H9 (cell line): ENCODE measurements at regions not wholly inside any gene's neighbourhood (a gene's known extent, or its start where the extent isn't known, plus 50 kb on each side); places are given as distances from the start of the nearest gene placed in this dataset.

Experiments used
- DNase-seq: peaks from one replicate; pipeline ENCODE4 v3.0.0-alpha.2; 2017
- H2AFZ ChIP-seq: one replicate; pipeline ENCODE4 v1.6.1; 2013; ENCODE audit warnings: mild to moderate bottlenecking, low read length, control low read depth, moderate library complexity
- H2AK5ac ChIP-seq: 2 replicates; pipeline ENCODE4 v1.6.1; 2013; ENCODE audit warnings: low read length, control low read depth, mixed read lengths; ENCODE audit not compliant: insufficient read length
- H2BK120ac ChIP-seq: one replicate; pipeline ENCODE4 v1.6.1; 2013; ENCODE audit warnings: low read depth, mild to moderate bottlenecking, low read length, control low read depth, inconsistent platforms; ENCODE audit not compliant: poor library complexity, severe bottlenecking
- H2BK12ac ChIP-seq: 2 replicates; pipeline ENCODE4 v1.6.1; 2013; ENCODE audit warnings: low read length, control low read depth, mixed read lengths, low read depth; ENCODE audit not compliant: insufficient read length
- H2BK15ac ChIP-seq: 2 replicates; pipeline ENCODE4 v1.6.1; 2013; ENCODE audit warnings: low read depth, low read length, control low read depth
- H2BK20ac ChIP-seq: one replicate; pipeline ENCODE4 v1.6.1; 2013; ENCODE audit warnings: low read depth, mild to moderate bottlenecking, low read length, control low read depth, inconsistent platforms; ENCODE audit not compliant: poor library complexity, severe bottlenecking
- H2BK5ac ChIP-seq: 2 replicates; pipeline ENCODE4 v1.6.1; 2013; ENCODE audit warnings: low read length, control low read depth, mixed read lengths; ENCODE audit not compliant: insufficient read length
- H3K14ac ChIP-seq: 2 replicates; pipeline ENCODE4 v1.6.1; 2013; ENCODE audit warnings: low read length, control low read depth; ENCODE audit not compliant: insufficient read depth
- H3K18ac ChIP-seq: 2 replicates; pipeline ENCODE4 v1.6.1; 2013; ENCODE audit warnings: low read depth, mild to moderate bottlenecking, mixed read lengths, low read length, control low read depth; ENCODE audit not compliant: insufficient read length
- H3K23ac ChIP-seq: 2 replicates; pipeline ENCODE4 v1.6.1; 2013; ENCODE audit warnings: low read length, control low read depth, mixed read lengths, low read depth; ENCODE audit not compliant: insufficient read length
- H3K23me2 ChIP-seq: 2 replicates; pipeline ENCODE4 v1.6.1; 2013; ENCODE audit warnings: low read depth, mild to moderate bottlenecking, mixed read lengths, low read length, control low read depth; ENCODE audit not compliant: insufficient read length, poor library complexity, severe bottlenecking
- H3K27ac ChIP-seq: 2 replicates; pipeline ENCODE4 v1.5.1; 2013; ENCODE audit warnings: low read length, control low read depth, mixed read lengths, low read depth; ENCODE audit not compliant: insufficient read length
- H3K27me3 ChIP-seq: 2 replicates; pipeline ENCODE4 v1.6.1; 2013; ENCODE audit warnings: low read length, control low read depth, inconsistent platforms; ENCODE audit not compliant: insufficient read depth
- H3K4ac ChIP-seq: 2 replicates; pipeline ENCODE4 v1.6.1; 2013; ENCODE audit warnings: low read depth, mild to moderate bottlenecking, control low read depth, inconsistent platforms, low read length, moderate library complexity
- H3K4me1 ChIP-seq: 2 replicates; pipeline ENCODE4 v1.6.1; 2013; ENCODE audit warnings: low read length, control low read depth, inconsistent platforms; ENCODE audit not compliant: insufficient read depth
- H3K4me2 ChIP-seq: 2 replicates; pipeline ENCODE4 v1.6.1; 2013; ENCODE audit warnings: low read length, control low read depth, mixed read lengths; ENCODE audit not compliant: insufficient read length, insufficient read depth
- H3K56ac ChIP-seq: 2 replicates; pipeline ENCODE4 v1.6.1; 2013; ENCODE audit warnings: low read depth, mild to moderate bottlenecking, mixed read lengths, low read length, control low read depth; ENCODE audit not compliant: insufficient read length
- H3K79me1 ChIP-seq: 2 replicates; pipeline ENCODE4 v1.6.1; 2013; ENCODE audit warnings: low read depth, mild to moderate bottlenecking, moderate library complexity, low read length, control low read depth, inconsistent platforms; ENCODE audit not compliant: insufficient read depth, poor library complexity, severe bottlenecking
- H3K79me2 ChIP-seq: 2 replicates; pipeline ENCODE4 v1.6.1; 2013; ENCODE audit warnings: low read length, control low read depth, inconsistent platforms; ENCODE audit not compliant: insufficient read depth
- H3K9ac ChIP-seq: 2 replicates; pipeline ENCODE4 v1.6.1; 2013; ENCODE audit warnings: low read length, control low read depth, mixed read lengths; ENCODE audit not compliant: insufficient read length; ENCODE audit errors: extremely low read depth
- H3K9me3 ChIP-seq: one replicate; pipeline ENCODE4 v1.6.1; 2013; ENCODE audit warnings: low read depth, low read length, inconsistent platforms; ENCODE audit not compliant: control insufficient read depth
- H3T11ph ChIP-seq: one replicate; pipeline ENCODE4 v1.6.1; 2013; ENCODE audit warnings: mild to moderate bottlenecking, low read length, control low read depth, inconsistent platforms
- H4K20me1 ChIP-seq: one replicate; pipeline ENCODE4 v1.6.1; 2013; ENCODE audit not compliant: control insufficient read depth, insufficient read length, insufficient read depth
- H4K5ac ChIP-seq: 2 replicates; pipeline ENCODE4 v1.6.1; 2013; ENCODE audit warnings: low read depth, mild to moderate bottlenecking, mixed read lengths, low read length, control low read depth; ENCODE audit not compliant: insufficient read length
- H4K8ac ChIP-seq: replicated peaks from 2 replicates; pipeline ENCODE4 v1.6.1; 2013; ENCODE audit warnings: low read length, control low read depth, mixed read lengths, low read depth; ENCODE audit not compliant: insufficient read length
- H4K91ac ChIP-seq: 2 replicates; pipeline ENCODE4 v1.6.1; 2013; ENCODE audit warnings: low read depth, mild to moderate bottlenecking, moderate library complexity, mixed read lengths, low read length, control low read depth; ENCODE audit not compliant: insufficient read length
- H3K27ac Mint-ChIP-seq, 3 experiments: 2 replicates in 2 of 3; 3 replicates in 1 of 3; pipeline ENCODE4 v1.8.0; 2020 to 2021; ENCODE audit warnings: mixed read lengths in 3 of 3, mild to moderate bottlenecking in 1 of 3, moderate library complexity in 1 of 3
- H3K27me3 Mint-ChIP-seq: 2 replicates; pipeline ENCODE4 v1.8.0; 2021; ENCODE audit warnings: low read depth, mild to moderate bottlenecking, moderate library complexity, mixed read lengths
- H3K36me3 Mint-ChIP-seq, 3 experiments: 2 replicates in 2 of 3; 3 replicates in 1 of 3; pipeline ENCODE4 v1.8.0; 2020 to 2021; ENCODE audit warnings: low read depth in 3 of 3, mixed read lengths in 3 of 3; ENCODE audit not compliant: insufficient read depth in 1 of 3
- H3K4me1 Mint-ChIP-seq, 2 experiments: 2 replicates each; pipeline ENCODE4 v1.8.0; 2020; ENCODE audit warnings: mixed read lengths in 2 of 2
- H3K4me3 Mint-ChIP-seq, 2 experiments: 2 replicates in 1 of 2; 3 replicates in 1 of 2; pipeline ENCODE4 v1.8.0; 2020 to 2021; ENCODE audit warnings: mild to moderate bottlenecking in 2 of 2, mixed read lengths in 2 of 2, moderate library complexity in 1 of 2
- H3K9me3 Mint-ChIP-seq, 2 experiments: 2 replicates in 1 of 2; 3 replicates in 1 of 2; pipeline ENCODE4 v1.8.0; 2020; ENCODE audit warnings: mild to moderate bottlenecking in 2 of 2, mixed read lengths in 2 of 2, moderate library complexity in 1 of 2
- CTCF ChIP-seq: fragments of 200-600 bp; sonication (generic); conservative IDR thresholded peaks from 3 replicates; pipeline ENCODE4 v1.8.0; 2021; ENCODE audit warnings: antibody characterized with exemption, mild to moderate bottlenecking
- WGBS: extraction: QIAGEN DNeasy Blood & Tissue Kit; methylation state at CpG from one replicate; pipeline ENCODE4 v1.1.7; 2013; ENCODE audit warnings: missing lambda C conversion rate, low lambda C conversion rate, mixed read lengths; ENCODE audit not compliant: insufficient read length; ENCODE audit errors: extremely low coverage; 5-methylcytosine and 5-hydroxymethylcytosine counted together

- Histone ChIP-seq H3K23ac (no peak overlapping the region), H2BK5ac (no peak overlapping the region), H3K27ac (no peak overlapping the region), H3K79me1 (no peaks in the 10 kb centered on the region), H3K4me1 (no peaks in the 10 kb centered on the region), H3T11ph (no peak overlapping the region), H2BK20ac (no peak overlapping the region), H3K18ac (no peak overlapping the region), H3K4ac (no peak overlapping the region), H3K79me2 (no peaks in the 10 kb centered on the region), H3K4me2 (no peak overlapping the region), H4K5ac (no peak overlapping the region), H3K9ac (no peak overlapping the region), H4K8ac (no peak overlapping the region), H4K20me1 (no peaks in the 10 kb centered on the region), H3K14ac (no peak overlapping the region), H2BK120ac (no peak overlapping the region), H4K91ac (no peak overlapping the region), H2AK5ac (no peak overlapping the region), H3K27me3 (no peaks in the 10 kb centered on the region), H3K9me3 (no peaks in the 10 kb centered on the region), H2BK12ac (no peak overlapping the region), H2BK15ac (no peak overlapping the region), H2AFZ (no peak overlapping the region), H3K56ac (no peak overlapping the region), H3K23me2 (no peaks in the 10 kb centered on the region)
- H3K27me3 Mint-ChIP-seq = no peaks in the 10 kb centered on the region; the same call in 1 of the 2 replicates
- H3K9me3 Mint-ChIP-seq = no peaks in the 10 kb centered on the region
- no peaks in the 10 kb centered on the region for H3K36me3 Mint-ChIP-seq
- WGBS = no CpG with 5 or more reads among the region's 6 CpGs
- DNase-seq = no peak
- no peak overlapping the region for H3K27ac Mint-ChIP-seq
- no peak for TF ChIP-seq CTCF
- H3K4me3 Mint-ChIP-seq = no peak overlapping the region
- peaks cover 12 to 13% of the 10 kb centered on the region in 2 experiments for H3K4me1 Mint-ChIP-seq
Observed at GRCh38 chr20:39453890-39454289, 491.7 kb downstream of the DHX35 start.
